ENCODE measurements at regions not wholly inside any gene's neighbourhood (a gene's known extent, or its start where the extent isn't known, plus 50 kb on each side); places are given as distances from the start of the nearest gene placed in this dataset.

DNA sequence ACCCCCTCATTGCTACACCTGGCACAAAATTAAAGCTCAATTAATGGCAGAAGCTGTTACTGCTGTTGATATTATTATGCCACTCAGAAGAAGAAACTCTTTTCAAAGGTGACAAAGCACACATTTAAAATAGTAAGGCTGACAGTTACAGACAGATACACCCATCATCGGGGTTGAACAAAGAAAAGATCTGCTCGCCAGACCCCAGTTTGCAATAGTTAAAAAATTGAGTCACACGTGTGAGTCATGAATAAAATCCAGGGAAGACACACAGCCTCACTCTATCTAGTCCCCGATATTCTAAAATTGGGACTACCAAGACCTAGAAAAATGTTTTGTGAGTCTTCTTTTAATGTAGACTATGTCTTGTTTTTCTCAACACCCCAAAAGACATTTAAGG is 330.0 kb upstream of the SOX9 start:
- TF ChIP-seq, protein P1, sequence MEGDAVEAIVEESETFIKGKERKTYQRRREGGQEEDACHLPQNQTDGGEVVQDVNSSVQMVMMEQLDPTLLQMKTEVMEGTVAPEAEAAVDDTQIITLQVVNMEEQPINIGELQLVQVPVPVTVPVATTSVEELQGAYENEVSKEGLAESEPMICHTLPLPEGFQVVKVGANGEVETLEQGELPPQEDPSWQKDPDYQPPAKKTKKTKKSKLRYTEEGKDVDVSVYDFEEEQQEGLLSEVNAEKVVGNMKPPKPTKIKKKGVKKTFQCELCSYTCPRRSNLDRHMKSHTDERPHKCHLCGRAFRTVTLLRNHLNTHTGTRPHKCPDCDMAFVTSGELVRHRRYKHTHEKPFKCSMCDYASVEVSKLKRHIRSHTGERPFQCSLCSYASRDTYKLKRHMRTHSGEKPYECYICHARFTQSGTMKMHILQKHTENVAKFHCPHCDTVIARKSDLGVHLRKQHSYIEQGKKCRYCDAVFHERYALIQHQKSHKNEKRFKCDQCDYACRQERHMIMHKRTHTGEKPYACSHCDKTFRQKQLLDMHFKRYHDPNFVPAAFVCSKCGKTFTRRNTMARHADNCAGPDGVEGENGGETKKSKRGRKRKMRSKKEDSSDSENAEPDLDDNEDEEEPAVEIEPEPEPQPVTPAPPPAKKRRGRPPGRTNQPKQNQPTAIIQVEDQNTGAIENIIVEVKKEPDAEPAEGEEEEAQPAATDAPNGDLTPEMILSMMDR (conservative IDR thresholded peaks at IDR 0.05), result no peak
- no peak for TF ChIP-seq ZFX (IDR thresholded peaks at IDR 0.05)
